Stomach smooth muscle (tissue), 2 donors: ENCODE measurements at regions not wholly inside any gene's neighbourhood (a gene's known extent, or its start where the extent isn't known, plus 50 kb on each side); places are given as distances from the start of the nearest gene placed in this dataset.

ENCODE experiments used
- H3K27ac ChIP-seq: one replicate; pipeline ENCODE4 v1.7.0; 2013; ENCODE audit warnings: mild to moderate bottlenecking, low read length, inconsistent platforms
- H3K27me3 ChIP-seq, 2 donors: one replicate each; pipeline ENCODE4 v1.7.0; 2013; ENCODE audit warnings: low read length in 2 of 2; ENCODE audit not compliant: insufficient read depth in 2 of 2, control insufficient read depth in 1 of 2
- H3K36me3 ChIP-seq, 2 donors: one replicate each; pipeline ENCODE4 v1.7.0; 2013; ENCODE audit warnings: low read length in 2 of 2; ENCODE audit not compliant: control insufficient read depth in 2 of 2, insufficient read depth in 2 of 2
- H3K4me1 ChIP-seq: one replicate; pipeline ENCODE4 v1.7.0; 2013; ENCODE audit warnings: low read length; ENCODE audit not compliant: control insufficient read depth, insufficient read depth
- H3K4me3 ChIP-seq, 2 donors: one replicate each; pipeline ENCODE4 v1.7.0; 2013; ENCODE audit warnings: low read length in 2 of 2
- H3K9ac ChIP-seq, 2 donors: one replicate each; pipeline ENCODE4 v1.7.0; 2013; ENCODE audit warnings: low read length in 2 of 2, mild to moderate bottlenecking in 1 of 2
- H3K9me3 ChIP-seq, 2 donors: one replicate each; pipeline ENCODE4 v1.7.0; 2013; ENCODE audit warnings: low read length in 2 of 2; ENCODE audit not compliant: control insufficient read depth in 2 of 2
- donor health status: healthy.
- donor health status: Pancreatic carcinoma.

GRCh38 chr14:94974422-94974821 is 182.9 kb downstream of the DICER1 start:
- H3K4me3 ChIP-seq = no peak overlapping the region
- H3K9ac ChIP-seq = no peak overlapping the region
- H3K27me3 ChIP-seq = no peaks in the 10 kb centered on the region
- no peak overlapping the region for H3K27ac ChIP-seq
- no peaks in the 10 kb centered on the region for H3K4me1 ChIP-seq
- H3K9me3 ChIP-seq = peaks cover 0 to 2% of the 10 kb centered on the region in 2 donors
- H3K36me3 ChIP-seq = no peaks in the 10 kb centered on the region

- H3K9me3 ChIP-seq = peaks cover 0 to 2% of the 10 kb centered on the region in 2 donors
- H3K4me1 ChIP-seq = no peaks in the 10 kb centered on the region
- no peaks in the 10 kb centered on the region for H3K27me3 ChIP-seq
- H3K27ac ChIP-seq = peak overlapping the region; percentile 56
- peak overlapping the region; percentile 28 to 47 for H3K4me3 ChIP-seq
- no peaks in the 10 kb centered on the region for H3K36me3 ChIP-seq
- H3K9ac ChIP-seq = peak overlapping the region; percentile 29 to 52
Measured at GRCh38 chr14:94971750-94972149, 185.6 kb downstream of the DICER1 start.

GRCh38 chr14:94970941-94971730 is 186.2 kb downstream of the DICER1 start:
- Histone ChIP-seq H3K27me3 (no peaks in the 10 kb centered on the region), H3K27ac (peak overlapping the region; percentile 56), H3K4me3 (peak overlapping the region; percentile 28 to 47), H3K9ac (peak overlapping the region in 1 of 2 donors; percentile 52), H3K36me3 (no peaks in the 10 kb centered on the region), H3K4me1 (no peaks in the 10 kb centered on the region), H3K9me3 (peaks cover 0 to 2% of the 10 kb centered on the region in 2 donors)

GRCh38 chr14:94969766-94970165 is 187.6 kb downstream of the DICER1 start:
- peaks cover 0 to 2% of the 10 kb centered on the region in 2 donors for H3K9me3 ChIP-seq
- H3K27ac ChIP-seq = no peak overlapping the region
- H3K36me3 ChIP-seq = no peaks in the 10 kb centered on the region
- no peaks in the 10 kb centered on the region for H3K27me3 ChIP-seq
- no peaks in the 10 kb centered on the region for H3K4me1 ChIP-seq
- H3K9ac ChIP-seq = no peak overlapping the region
- H3K4me3 ChIP-seq = no peak overlapping the region

- Histone ChIP-seq H3K27ac (no peak overlapping the region), H3K27me3 (peaks cover 0 to 4% of the 10 kb centered on the region in 2 donors), H3K4me3 (no peak overlapping the region), H3K4me1 (no peaks in the 10 kb centered on the region), H3K36me3 (no peaks in the 10 kb centered on the region), H3K9ac (no peak overlapping the region), H3K9me3 (no peaks in the 10 kb centered on the region)
Measured at GRCh38 chr14:94966868-94967267, 190.5 kb downstream of the DICER1 start.

GRCh38 chr14:94966344-94966743 is 191.0 kb downstream of the DICER1 start:
- H3K36me3 ChIP-seq = no peaks in the 10 kb centered on the region
- no peaks in the 10 kb centered on the region for H3K4me1 ChIP-seq
- H3K9ac ChIP-seq = no peak overlapping the region
- H3K9me3 ChIP-seq = no peaks in the 10 kb centered on the region
- peaks cover 3 to 9% of the 10 kb centered on the region in 2 donors for H3K27me3 ChIP-seq
- H3K27ac ChIP-seq = no peak overlapping the region
- no peak overlapping the region for H3K4me3 ChIP-seq

GRCh38 chr14:94965551-94966313 is 191.6 kb downstream of the DICER1 start:
- no peak overlapping the region for H3K27ac ChIP-seq

GRCh38 chr14:94964931-94965330 is 192.4 kb downstream of the DICER1 start:
- Histone ChIP-seq H3K27me3 (peaks cover 3 to 13% of the 10 kb centered on the region in 2 donors), H3K36me3 (no peaks in the 10 kb centered on the region), H3K4me3 (no peak overlapping the region), H3K9ac (no peak overlapping the region), H3K9me3 (no peaks in the 10 kb centered on the region), H3K4me1 (no peaks in the 10 kb centered on the region), H3K27ac (no peak overlapping the region)

More at GRCh38 chr14:94965551-94966313, 191.6 kb downstream of the DICER1 start:
- Histone ChIP-seq H3K27me3 (peaks cover 3 to 10% of the 10 kb centered on the region in 2 donors), H3K9me3 (no peaks in the 10 kb centered on the region), H3K4me1 (no peaks in the 10 kb centered on the region), H3K4me3 (no peak overlapping the region), H3K9ac (no peak overlapping the region), H3K36me3 (no peaks in the 10 kb centered on the region)

- Histone ChIP-seq H3K9me3 (no peaks in the 10 kb centered on the region), H3K36me3 (no peaks in the 10 kb centered on the region), H3K9ac (no peak overlapping the region), H3K27ac (no peak overlapping the region), H3K27me3 (peaks cover 3 to 15% of the 10 kb centered on the region in 2 donors), H3K4me1 (no peaks in the 10 kb centered on the region), H3K4me3 (no peak overlapping the region)
Measured at GRCh38 chr14:94964181-94964580, 193.1 kb downstream of the DICER1 start.

- H3K27me3 ChIP-seq = peaks cover 3 to 17% of the 10 kb centered on the region in 2 donors
- no peak overlapping the region for H3K4me3 ChIP-seq
- no peaks in the 10 kb centered on the region for H3K4me1 ChIP-seq
- no peak overlapping the region for H3K27ac ChIP-seq
- no peak overlapping the region for H3K9ac ChIP-seq
- H3K9me3 ChIP-seq = no peaks in the 10 kb centered on the region
- no peaks in the 10 kb centered on the region for H3K36me3 ChIP-seq
Measured at GRCh38 chr14:94963051-94963450, 193.1 kb upstream of the GSC start.
